Colonic mucosa (tissue), 4 donors: ENCODE measurements at regions not wholly inside any gene's neighbourhood (a gene's known extent, or its start where the extent isn't known, plus 50 kb on each side); places are given as distances from the start of the nearest gene placed in this dataset.

Experiments
- DNase-seq: peaks from one replicate; pipeline ENCODE4 v3.0.0-alpha.2; 2020
- H3K27ac ChIP-seq: fragments of 200-600 bp; one replicate; pipeline ENCODE4 v1.8.0; 2021
- H3K27me3 ChIP-seq: fragments of 200-600 bp; one replicate; pipeline ENCODE4 v1.8.0; 2021
- H3K36me3 ChIP-seq: fragments of 200-600 bp; one replicate; pipeline ENCODE4 v1.8.0; 2021
- H3K4me1 ChIP-seq: fragments of 200-600 bp; one replicate; pipeline ENCODE4 v1.8.0; 2021; ENCODE audit warnings: mild to moderate bottlenecking
- H3K4me3 ChIP-seq: fragments of 200-600 bp; one replicate; pipeline ENCODE4 v1.8.0; 2021
- H3K9ac ChIP-seq, 2 donors: one replicate each; pipeline ENCODE4 v1.7.0; 2013; ENCODE audit warnings: control low read depth in 2 of 2, low read depth in 2 of 2, low read length in 2 of 2
- H3K9me3 ChIP-seq: fragments of 200-600 bp; one replicate; pipeline ENCODE4 v1.8.0; 2021
- intact Hi-C: fragments of 100-400 bp; cut with DNase I; formaldehyde crosslinking; loops from one replicate; pipeline ENCODE4 v1.14.1; 2022
- TF ChIP-seq, protein P1 (sequence below): fragments of 200-600 bp; IDR thresholded peaks from one replicate; pipeline ENCODE4 v1.8.0; 2022; ENCODE audit warnings: antibody characterized with exemption, mild to moderate bottlenecking
- donor health status: healthy.
- donor health status: DM: no; HTN: no; CAD: no.
- donor health status: DM: no; HTN: no; CAD: no.

DNA sequence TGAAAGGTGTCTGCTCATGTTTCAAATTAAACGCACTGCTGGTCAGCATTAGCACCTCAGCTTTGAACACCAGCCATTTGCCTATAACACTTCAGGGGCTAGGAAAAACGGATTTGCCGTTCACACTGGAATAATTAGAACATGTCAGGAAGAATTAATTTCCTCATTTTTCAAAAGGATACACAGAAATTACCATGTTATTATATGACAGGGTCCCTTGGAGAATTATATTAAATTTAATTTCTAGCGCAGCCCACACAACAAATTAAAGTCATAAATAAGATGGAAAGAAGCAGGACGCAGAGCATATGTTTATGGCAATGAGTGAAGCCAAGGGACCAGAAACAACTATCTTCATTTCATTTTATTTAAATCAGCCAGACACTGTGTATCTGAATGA lies 83.8 kb upstream of the SOX6 start:
- Histone ChIP-seq H3K4me3 (no peak overlapping the region), H3K36me3 (no peaks in the 10 kb centered on the region), H3K4me1 (no peaks in the 10 kb centered on the region), H3K9ac (no peak overlapping the region), H3K9me3 (no peaks in the 10 kb centered on the region), H3K27ac (no peak overlapping the region), H3K27me3 (no peaks in the 10 kb centered on the region)
- intact Hi-C loops: no loop called here
- TF ChIP-seq, protein P1, sequence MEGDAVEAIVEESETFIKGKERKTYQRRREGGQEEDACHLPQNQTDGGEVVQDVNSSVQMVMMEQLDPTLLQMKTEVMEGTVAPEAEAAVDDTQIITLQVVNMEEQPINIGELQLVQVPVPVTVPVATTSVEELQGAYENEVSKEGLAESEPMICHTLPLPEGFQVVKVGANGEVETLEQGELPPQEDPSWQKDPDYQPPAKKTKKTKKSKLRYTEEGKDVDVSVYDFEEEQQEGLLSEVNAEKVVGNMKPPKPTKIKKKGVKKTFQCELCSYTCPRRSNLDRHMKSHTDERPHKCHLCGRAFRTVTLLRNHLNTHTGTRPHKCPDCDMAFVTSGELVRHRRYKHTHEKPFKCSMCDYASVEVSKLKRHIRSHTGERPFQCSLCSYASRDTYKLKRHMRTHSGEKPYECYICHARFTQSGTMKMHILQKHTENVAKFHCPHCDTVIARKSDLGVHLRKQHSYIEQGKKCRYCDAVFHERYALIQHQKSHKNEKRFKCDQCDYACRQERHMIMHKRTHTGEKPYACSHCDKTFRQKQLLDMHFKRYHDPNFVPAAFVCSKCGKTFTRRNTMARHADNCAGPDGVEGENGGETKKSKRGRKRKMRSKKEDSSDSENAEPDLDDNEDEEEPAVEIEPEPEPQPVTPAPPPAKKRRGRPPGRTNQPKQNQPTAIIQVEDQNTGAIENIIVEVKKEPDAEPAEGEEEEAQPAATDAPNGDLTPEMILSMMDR: no peak
- DNase-seq: no peak

DNA sequence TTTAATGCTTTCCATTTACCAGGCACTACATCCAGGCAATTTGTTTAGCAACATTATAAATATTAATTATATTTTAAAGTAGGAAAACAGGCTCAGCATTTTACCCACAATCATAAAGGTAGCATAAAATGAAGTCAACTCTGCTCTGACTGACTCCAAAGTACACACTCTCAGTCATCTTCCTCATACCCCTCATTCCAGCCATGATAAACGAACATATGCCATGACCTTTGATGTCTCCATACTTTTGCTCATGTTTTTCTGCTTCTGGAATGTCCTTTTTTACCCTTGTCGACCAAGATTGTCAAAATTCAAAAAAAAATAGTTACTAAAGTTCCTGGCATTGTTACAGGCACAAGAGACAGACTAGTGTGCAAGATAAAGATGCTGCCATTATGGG lies 77.7 kb upstream of the SOX6 start:
- Histone ChIP-seq H3K27me3 (no peaks in the 10 kb centered on the region), H3K4me1 (no peaks in the 10 kb centered on the region), H3K4me3 (no peak overlapping the region), H3K36me3 (no peaks in the 10 kb centered on the region), H3K9ac (no peak overlapping the region), H3K9me3 (no peaks in the 10 kb centered on the region), H3K27ac (no peak overlapping the region)
- TF ChIP-seq, protein P1: no peak
- DNase-seq: no peak
- intact Hi-C loops: no loop called here

DNA sequence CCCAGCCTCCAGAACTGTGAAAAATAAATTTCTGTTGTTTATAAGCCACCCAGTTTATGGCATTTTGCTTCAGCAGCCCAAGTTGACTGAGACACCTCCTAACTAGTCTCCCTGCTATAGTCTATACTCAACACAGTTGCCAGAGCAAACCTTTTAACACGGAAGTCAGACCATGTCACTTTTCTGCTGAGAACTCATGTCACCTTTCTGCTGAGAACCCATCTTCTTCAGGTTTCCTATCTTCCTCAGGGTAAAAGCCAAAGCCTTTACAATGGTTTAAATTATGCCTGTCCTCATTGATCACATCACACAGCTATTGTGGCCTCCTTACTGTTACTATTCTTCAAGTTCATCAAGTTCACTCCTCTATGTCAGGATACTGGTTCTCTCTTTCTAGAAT lies 74.3 kb upstream of the SOX6 start:
- no peaks in the 10 kb centered on the region for H3K9me3 ChIP-seq
- H3K27me3 ChIP-seq: no peaks in the 10 kb centered on the region
- no peak for DNase-seq
- H3K27ac ChIP-seq: no peak overlapping the region
- intact Hi-C loops: no loop called here
- no peaks in the 10 kb centered on the region for H3K4me1 ChIP-seq
- TF ChIP-seq, protein P1: no peak
- H3K9ac ChIP-seq: no peak overlapping the region
- H3K36me3 ChIP-seq: no peaks in the 10 kb centered on the region
- no peak overlapping the region for H3K4me3 ChIP-seq

DNA sequence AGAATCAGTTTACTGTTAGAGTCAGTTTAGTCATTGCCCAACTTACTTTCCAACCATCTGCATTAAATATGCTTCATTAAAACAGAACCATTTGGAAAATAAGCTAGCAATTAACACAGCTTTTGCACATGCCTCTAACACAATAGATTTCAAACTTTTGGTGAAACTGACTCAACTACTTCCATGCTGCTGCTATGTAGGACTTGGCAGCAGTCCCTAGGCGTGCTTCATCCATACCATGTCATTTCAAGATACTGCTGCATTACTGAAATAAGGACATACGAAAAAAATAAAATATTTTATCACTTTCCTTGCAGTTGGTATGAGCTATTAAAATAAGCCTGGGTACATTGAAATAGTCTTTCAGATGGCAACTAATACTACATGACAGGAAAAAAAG lies 65.5 kb upstream of the SOX6 start:
- intact Hi-C loops: no loop called here
- no peak overlapping the region for H3K27ac ChIP-seq
- no peaks in the 10 kb centered on the region for H3K9me3 ChIP-seq
- no peak overlapping the region for H3K9ac ChIP-seq
- TF ChIP-seq, protein P1: no peak
- no peaks in the 10 kb centered on the region for H3K27me3 ChIP-seq
- DNase-seq: no peak
- no peak overlapping the region for H3K4me3 ChIP-seq
- no peaks in the 10 kb centered on the region for H3K4me1 ChIP-seq
- H3K36me3 ChIP-seq: no peaks in the 10 kb centered on the region

DNA sequence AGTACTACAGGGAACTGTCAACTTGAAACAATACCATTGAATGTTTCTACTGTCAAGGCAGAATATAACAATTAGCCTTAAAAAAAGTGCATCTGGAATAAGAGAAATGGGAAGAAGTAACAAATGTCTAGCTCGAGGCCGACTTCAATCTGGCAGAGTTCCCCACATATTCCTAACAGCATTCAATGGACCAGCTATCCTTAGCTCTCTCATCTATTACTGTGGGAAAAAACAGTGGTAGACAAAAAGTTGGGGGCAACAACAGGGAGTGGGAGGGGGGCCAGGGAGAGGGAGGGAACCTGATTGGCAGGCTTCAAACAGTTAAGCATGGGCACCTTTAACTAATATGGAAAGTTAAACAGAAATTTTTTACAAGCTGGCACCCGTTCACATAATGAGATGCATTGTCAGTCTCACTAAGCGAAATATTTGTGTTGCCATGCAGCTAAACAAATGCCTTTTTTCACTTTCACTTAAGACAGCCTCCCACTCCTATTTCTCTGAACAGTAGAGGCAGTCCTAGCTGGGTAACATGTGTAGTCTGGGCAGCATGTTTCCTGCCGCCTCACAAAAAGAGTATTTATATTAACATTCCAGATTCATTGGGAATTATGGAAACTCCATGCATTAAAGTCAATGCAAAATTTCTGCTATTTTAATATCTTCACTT lies 62.2 kb upstream of the SOX6 start:
- H3K27ac ChIP-seq: no peak overlapping the region
- DNase-seq: no peak
- intact Hi-C loops: no loop called here

More for the DNA sequence above, 62.2 kb upstream of the SOX6 start:
- no peaks in the 10 kb centered on the region for H3K36me3 ChIP-seq
- H3K9ac ChIP-seq: no peak overlapping the region
- no peaks in the 10 kb centered on the region for H3K4me1 ChIP-seq
- no peaks in the 10 kb centered on the region for H3K9me3 ChIP-seq
- TF ChIP-seq, protein P1: no peak
- no peak overlapping the region for H3K4me3 ChIP-seq
- no peaks in the 10 kb centered on the region for H3K27me3 ChIP-seq
